SK-N-SH (cell line): ENCODE measurements at regions not wholly inside any gene's neighbourhood (a gene's known extent, or its start where the extent isn't known, plus 50 kb on each side); places are given as distances from the start of the nearest gene placed in this dataset.

Source experiments
- EP300 ChIP-seq, 2 experiments: IDR thresholded peaks; 2 replicates each; pipeline versions ENCODE4 v1.4.0 to v1.6.1; 2012; ENCODE audit warnings: borderline replicate concordance in 1 of 2, low read depth in 1 of 2, low read length in 1 of 2
- EZH2phosphoT487 ChIP-seq: fragments of 200-600 bp; sonication (generic); IDR thresholded peaks from 2 replicates; pipeline ENCODE4 v1.6.1; 2017; ENCODE audit warnings: low read depth, mixed run types, mild to moderate bottlenecking, antibody characterized with exemption, moderate library complexity, borderline replicate concordance
- GABPA ChIP-seq: IDR thresholded peaks from 2 replicates; pipeline ENCODE4 v1.4.0; 2012; ENCODE audit warnings: low read depth, mild to moderate bottlenecking
- REST ChIP-seq: IDR thresholded peaks from 2 replicates; pipeline ENCODE4 v1.6.1; 2012; ENCODE audit warnings: mild to moderate bottlenecking, low read depth, low read length, moderate library complexity
- RFX5 ChIP-seq: IDR thresholded peaks from 2 replicates; pipeline ENCODE4 v1.6.1; 2012; ENCODE audit warnings: mild to moderate bottlenecking, improper control_type of control experiment, low read length
- SIN3A ChIP-seq: IDR thresholded peaks from 2 replicates; pipeline ENCODE4 v1.6.1; 2012; ENCODE audit warnings: low read depth, mild to moderate bottlenecking, low read length, moderate library complexity, borderline replicate concordance
- TAF1 ChIP-seq: IDR thresholded peaks from 2 replicates; pipeline ENCODE4 v1.6.1; 2012; ENCODE audit warnings: low read depth, mild to moderate bottlenecking, low read length, moderate library complexity, borderline replicate concordance
- TF ChIP-seq, protein P1 (sequence below): fragments of 200-600 bp; sonication (generic); IDR thresholded peaks from 2 replicates; pipeline ENCODE4 v1.6.1; 2017; ENCODE audit warnings: antibody characterized with exemption, mild to moderate bottlenecking, moderate library complexity
- TF ChIP-seq, protein P2 (sequence below): IDR thresholded peaks from 2 replicates; pipeline ENCODE4 v1.4.0; 2012; ENCODE audit warnings: low read depth

DNA sequence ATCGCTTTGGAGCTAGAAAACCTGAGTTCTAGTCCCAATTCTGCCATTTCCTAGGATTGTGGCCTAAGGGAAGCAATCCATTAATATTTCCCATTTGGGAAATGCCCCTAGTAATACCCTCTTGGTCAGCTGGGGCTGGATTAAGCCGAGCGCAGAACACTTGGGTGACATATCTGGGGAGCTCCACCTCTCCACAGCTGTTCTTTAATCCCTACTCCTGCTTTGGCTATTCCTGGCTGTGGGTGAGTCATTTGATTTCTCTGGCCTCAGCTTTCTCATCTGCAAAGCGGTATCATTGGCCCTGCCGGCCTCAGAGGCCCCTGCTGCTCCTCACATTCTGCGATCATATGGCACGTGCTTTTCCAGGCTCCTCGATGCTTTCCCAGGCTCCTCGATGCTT lies 108.3 kb downstream of the BUB3 start:
- TF ChIP-seq EZH2phosphoT487 = no peak
- TF ChIP-seq, protein P1, sequence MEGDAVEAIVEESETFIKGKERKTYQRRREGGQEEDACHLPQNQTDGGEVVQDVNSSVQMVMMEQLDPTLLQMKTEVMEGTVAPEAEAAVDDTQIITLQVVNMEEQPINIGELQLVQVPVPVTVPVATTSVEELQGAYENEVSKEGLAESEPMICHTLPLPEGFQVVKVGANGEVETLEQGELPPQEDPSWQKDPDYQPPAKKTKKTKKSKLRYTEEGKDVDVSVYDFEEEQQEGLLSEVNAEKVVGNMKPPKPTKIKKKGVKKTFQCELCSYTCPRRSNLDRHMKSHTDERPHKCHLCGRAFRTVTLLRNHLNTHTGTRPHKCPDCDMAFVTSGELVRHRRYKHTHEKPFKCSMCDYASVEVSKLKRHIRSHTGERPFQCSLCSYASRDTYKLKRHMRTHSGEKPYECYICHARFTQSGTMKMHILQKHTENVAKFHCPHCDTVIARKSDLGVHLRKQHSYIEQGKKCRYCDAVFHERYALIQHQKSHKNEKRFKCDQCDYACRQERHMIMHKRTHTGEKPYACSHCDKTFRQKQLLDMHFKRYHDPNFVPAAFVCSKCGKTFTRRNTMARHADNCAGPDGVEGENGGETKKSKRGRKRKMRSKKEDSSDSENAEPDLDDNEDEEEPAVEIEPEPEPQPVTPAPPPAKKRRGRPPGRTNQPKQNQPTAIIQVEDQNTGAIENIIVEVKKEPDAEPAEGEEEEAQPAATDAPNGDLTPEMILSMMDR = no peak
- no peak for TF ChIP-seq TAF1
- TF ChIP-seq, protein P2, sequence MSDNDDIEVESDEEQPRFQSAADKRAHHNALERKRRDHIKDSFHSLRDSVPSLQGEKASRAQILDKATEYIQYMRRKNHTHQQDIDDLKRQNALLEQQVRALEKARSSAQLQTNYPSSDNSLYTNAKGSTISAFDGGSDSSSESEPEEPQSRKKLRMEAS = no peak
- TF ChIP-seq REST = no peak
- no peak for TF ChIP-seq RFX5
- no peak for TF ChIP-seq EP300 (IDR thresholded peaks at IDR 0.05; ENCODE audit: borderline replicate concordance in 1 of 2, low read depth in 1 of 2, low read length in 1 of 2)
- TF ChIP-seq GABPA = no peak
- no peak for TF ChIP-seq SIN3A
